NB4 (cell line): ENCODE measurements at regions not wholly inside any gene's neighbourhood (a gene's known extent, or its start where the extent isn't known, plus 50 kb on each side); places are given as distances from the start of the nearest gene placed in this dataset.

Experiments
- CTCF ChIP-seq: IDR thresholded peaks from one replicate; pipeline ENCODE4 v1.5.1; 2012; ENCODE audit warnings: low read depth, low read length
- MAX ChIP-seq: IDR thresholded peaks from 2 replicates; pipeline ENCODE4 v1.6.1; 2011; ENCODE audit warnings: low read depth, low read length
- MYC ChIP-seq: IDR thresholded peaks from 2 replicates; pipeline ENCODE4 v1.6.1; 2011; ENCODE audit warnings: low read depth, low read length
- POLR2A ChIP-seq: IDR thresholded peaks from 2 replicates; pipeline ENCODE4 v1.6.1; 2011; ENCODE audit warnings: mild to moderate bottlenecking; ENCODE audit not compliant: insufficient read length; ENCODE audit errors: extremely low read depth

- TF ChIP-seq MAX = no peak
- no peak for TF ChIP-seq CTCF
- TF ChIP-seq POLR2A = no peak
- TF ChIP-seq MYC = no peak
Measured at GRCh38 chr5:82676661-82677060, 398.5 kb upstream of the RPS23 start.
